GM19467 (cell line): ENCODE measurements at regions not wholly inside any gene's neighbourhood (a gene's known extent, or its start where the extent isn't known, plus 50 kb on each side); places are given as distances from the start of the nearest gene placed in this dataset.

Experiments used
- ATAC-seq: cut with Tn5 transposase; IDR thresholded peaks from one replicate; pipeline ENCODE4 v1.9.1; 2021; ENCODE audit warnings: mild to moderate bottlenecking, moderate library complexity; ENCODE audit not compliant: unreplicated experiment

DNA sequence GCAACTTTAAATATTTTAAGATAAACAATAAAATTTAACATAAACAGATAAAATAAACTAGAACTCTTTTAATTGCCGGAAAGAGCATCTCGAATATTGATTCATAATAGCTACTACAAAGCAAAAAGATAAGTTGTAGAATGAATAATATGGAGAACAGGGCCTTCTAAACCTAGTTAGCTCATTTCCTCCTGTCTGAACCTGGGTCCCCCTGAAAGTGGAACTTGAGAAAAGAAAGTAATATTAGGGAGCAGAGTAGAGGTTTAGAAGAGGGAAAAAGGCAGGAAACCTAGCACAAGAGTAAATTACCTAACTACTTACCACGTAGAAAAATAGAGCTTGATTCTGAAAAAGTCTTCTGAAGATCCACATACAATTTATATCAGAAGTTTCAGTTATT, 80.7 kb upstream of the NETO1 start:
- no peak for ATAC-seq

DNA sequence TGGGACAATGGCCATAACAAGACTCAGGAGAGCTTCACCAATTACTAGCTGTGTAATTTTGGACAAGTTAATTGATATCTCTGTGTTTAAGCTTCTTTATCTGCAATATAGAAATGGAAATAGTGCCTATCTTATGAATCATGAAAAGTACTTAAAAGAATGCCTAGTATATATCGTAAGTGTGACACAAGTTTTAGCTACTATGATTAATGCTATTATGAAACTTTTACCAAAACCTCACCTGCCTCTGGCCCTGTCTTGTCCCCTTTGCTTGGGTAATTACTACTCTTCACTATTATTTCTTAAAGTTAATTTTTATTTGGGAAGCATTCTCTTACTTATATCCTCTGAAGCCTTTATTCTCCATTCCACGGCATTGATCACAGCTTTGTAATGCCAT, 75.0 kb upstream of the NETO1 start:
- ATAC-seq: no peak

DNA sequence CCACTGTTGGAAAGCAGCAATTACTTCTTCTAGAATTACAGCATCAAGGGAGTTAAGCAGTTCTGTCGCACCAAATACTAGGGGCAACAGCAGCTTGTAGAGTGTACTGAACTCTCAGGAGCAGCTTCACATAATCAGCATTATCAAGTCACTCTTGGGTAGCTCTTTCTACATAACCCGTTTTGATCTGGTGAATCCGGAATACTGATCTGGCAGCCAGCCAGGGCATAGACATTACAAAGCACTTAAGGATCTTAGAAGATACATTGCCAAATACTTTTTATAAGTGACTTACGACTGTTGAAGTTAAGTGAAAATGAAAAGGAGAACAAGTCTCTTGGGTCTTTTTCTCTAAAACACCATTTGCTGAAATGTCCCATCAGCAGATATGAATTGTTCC, 73.2 kb upstream of the NETO1 start:
- no peak for ATAC-seq

DNA sequence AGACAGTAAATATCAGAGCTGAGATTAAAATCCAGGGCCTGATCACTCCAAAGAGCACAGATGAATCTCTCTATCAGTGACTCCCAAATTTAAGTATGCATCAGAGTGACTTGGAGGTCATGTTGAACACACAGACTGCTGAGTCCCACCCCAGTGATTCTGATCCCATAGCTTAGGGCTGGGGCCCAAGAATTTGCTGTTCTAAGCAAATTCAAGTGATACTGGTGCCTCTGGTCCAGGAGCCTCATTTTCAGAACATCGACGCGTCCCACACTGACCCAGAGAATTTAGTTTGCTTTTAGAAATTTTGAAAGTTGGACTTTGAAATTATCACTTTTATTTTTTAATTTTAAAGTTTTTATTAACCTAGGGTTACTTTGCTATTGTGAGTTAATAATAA, 72.7 kb upstream of the NETO1 start:
- no peak for ATAC-seq

DNA sequence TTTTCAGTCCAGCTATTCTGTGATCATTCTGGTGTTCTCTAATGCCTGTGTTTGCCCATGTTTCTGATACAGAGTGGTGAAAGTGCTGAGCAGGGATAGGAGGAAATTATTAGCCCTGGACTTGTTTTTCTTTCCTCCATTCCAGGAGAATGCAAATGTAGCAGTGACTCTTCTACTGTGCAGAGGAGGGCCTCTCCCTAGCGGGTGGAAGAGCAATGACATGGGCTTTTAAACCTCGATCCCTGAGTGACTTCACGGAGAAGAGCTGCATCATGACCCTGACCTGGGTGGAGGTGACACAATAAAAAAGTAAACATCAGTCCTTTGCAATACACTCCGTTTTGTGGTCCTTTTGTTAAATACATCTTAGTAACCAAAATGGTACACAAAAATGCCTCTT, 68.0 kb upstream of the NETO1 start:
- ATAC-seq: no peak

DNA sequence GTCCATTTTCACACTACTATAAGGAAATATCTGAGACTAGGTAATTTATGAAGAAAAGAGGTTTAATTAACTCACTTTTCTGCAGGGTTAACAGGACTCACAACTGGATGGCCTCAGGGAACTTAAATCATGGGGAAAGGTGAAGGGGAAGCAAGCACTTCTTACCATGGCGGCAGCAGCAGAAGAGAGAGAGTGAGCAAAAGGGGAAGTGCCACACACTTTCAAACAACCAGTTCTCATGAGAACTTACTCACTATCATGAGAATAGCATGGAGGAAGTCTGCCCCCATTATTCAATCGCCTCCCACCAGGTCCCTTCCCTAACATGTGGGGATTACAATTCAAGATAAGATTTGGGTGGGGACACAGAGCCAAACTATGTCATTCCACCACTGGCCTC, 55.1 kb upstream of the NETO1 start:
- ATAC-seq: no peak
